Esophagus squamous epithelium (tissue), 5 donors: ENCODE measurements at regions not wholly inside any gene's neighbourhood (a gene's known extent, or its start where the extent isn't known, plus 50 kb on each side); places are given as distances from the start of the nearest gene placed in this dataset.
A peak's percentile ranks its signal among the peaks of the same experiment; 100 is the strongest.

Experiments
- DNase-seq: peaks from one replicate; lab custom pipeline; 2025; lab: John Stamatoyannopoulos, UW
- H3K27ac ChIP-seq, 4 donors: fragments of 200-600 bp; sonication (generic); one replicate each; pipeline ENCODE4 v1.5.1; 2016 to 2019; ENCODE audit warnings: mild to moderate bottlenecking in 1 of 4
- H3K27me3 ChIP-seq, 4 donors: fragments of 200-600 bp; sonication (generic); 1 replicate in 3 of 4; 2 replicates in 1 of 4; pipeline versions ENCODE4 v1.5.1 to v1.6.0; 2017 to 2021; ENCODE audit warnings: antibody characterized with exemption in 1 of 4
- H3K36me3 ChIP-seq, 3 donors: fragments of 200-600 bp; sonication (generic); one replicate each; pipeline ENCODE4 v1.5.1; 2016 to 2019
- H3K4me1 ChIP-seq, 3 donors: fragments of 200-600 bp; sonication (generic); one replicate each; pipeline ENCODE4 v1.5.1; 2017 to 2019
- H3K4me3 ChIP-seq, 4 donors: fragments of 200-600 bp; sonication (generic); 1 replicate in 3 of 4; 2 replicates in 1 of 4; pipeline ENCODE4 v1.5.1; 2016 to 2019; ENCODE audit warnings: mild to moderate bottlenecking in 2 of 4, moderate library complexity in 1 of 4
- H3K9me3 ChIP-seq, 3 donors: fragments of 200-600 bp; sonication (generic); one replicate each; pipeline ENCODE4 v1.5.1; 2016 to 2019
- CTCF ChIP-seq, 6 experiments: fragments of 450-650 bp in 4 of 6; fragments of 200-600 bp in 2 of 6; sonication (generic) in 2 of 6; IDR thresholded peaks; one replicate each; pipeline ENCODE4 v1.5.1; 2016 to 2019; ENCODE audit warnings: antibody characterized with exemption in 6 of 6, mild to moderate bottlenecking in 4 of 6, moderate library complexity in 4 of 6
- POLR2A ChIP-seq, 4 donors: fragments of 450-650 bp; IDR thresholded peaks; one replicate each; pipeline ENCODE4 v1.6.1; 2017; ENCODE audit warnings: antibody characterized with exemption in 4 of 4, mild to moderate bottlenecking in 4 of 4, moderate library complexity in 3 of 4
- WGBS, 2 donors: methylation state at CpG; one replicate each; pipeline ENCODE4 v1.1.5; 2018; 5-methylcytosine and 5-hydroxymethylcytosine counted together
- intact Hi-C: fragments of 100-400 bp; cut with DNase I; formaldehyde crosslinking; loops from one replicate; pipeline ENCODE4 v1.15.0; 2022
- donor health status: DM: yes; HTN: yes; CAD: no.

DNA sequence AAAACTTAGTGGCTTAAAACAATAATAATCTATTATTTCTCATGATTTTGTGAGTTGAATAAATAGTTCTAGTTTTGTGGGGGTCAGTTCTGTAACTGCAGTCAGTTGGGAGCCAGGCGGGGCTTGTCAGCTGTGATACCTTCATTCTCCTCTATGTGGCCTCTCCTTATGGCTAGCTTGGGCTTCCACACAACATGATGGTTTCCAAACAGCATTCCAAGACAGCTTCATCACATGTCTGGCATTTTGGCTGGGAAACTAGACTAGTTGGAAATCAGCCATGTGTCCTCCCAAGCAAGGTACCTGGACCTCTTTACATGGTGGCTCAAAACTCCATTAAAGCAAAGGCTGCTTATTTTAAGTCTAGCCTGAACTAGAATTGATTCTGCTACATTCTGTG is 61.4 kb upstream of the RANBP3L start:
- Histone ChIP-seq H3K36me3 (no peaks in the 10 kb centered on the region), H3K4me1 (peaks cover 0 to 17% (median 6%) of the 10 kb centered on the region in 3 donors), H3K4me3 (no peak overlapping the region), H3K27ac (no peak overlapping the region), H3K27me3 (no peaks in the 10 kb centered on the region), H3K9me3 (no peaks in the 10 kb centered on the region)
- intact Hi-C loops = no loop called here
- 75 to 94% methylated on average over 1 of the region's 1 CpG for WGBS, 2 donors
- TF ChIP-seq CTCF (IDR thresholded peaks at IDR 0.05) (no peak), POLR2A (IDR thresholded peaks at IDR 0.05) (no peak)
- DNase-seq = no peak

DNA sequence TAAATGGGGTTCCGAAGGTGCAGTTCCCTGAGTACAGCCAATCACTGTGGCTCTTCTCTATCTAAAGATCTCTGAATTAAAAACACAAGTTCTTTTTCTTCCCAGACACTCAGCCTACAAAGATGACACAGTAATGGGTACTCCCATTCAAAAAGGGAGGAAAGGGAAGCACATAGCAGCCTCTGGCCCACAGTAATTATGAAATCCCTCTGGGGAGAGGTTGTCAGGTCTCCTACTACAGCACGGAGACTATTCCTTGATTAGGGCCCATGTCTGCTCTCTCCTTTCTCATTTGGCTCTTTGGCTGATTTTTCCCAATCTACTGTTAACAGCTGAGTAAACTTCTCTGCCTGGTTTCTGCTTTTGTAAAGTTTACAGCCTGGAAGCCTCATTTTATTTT is 62.0 kb upstream of the RANBP3L start:
- DNase-seq = no peak
- intact Hi-C loops = no loop called here
- WGBS, 2 donors = 74 to 80% methylated on average over 2 of the region's 2 CpGs
- H3K36me3 ChIP-seq = no peaks in the 10 kb centered on the region
- H3K27me3 ChIP-seq = no peaks in the 10 kb centered on the region
- H3K27ac ChIP-seq = no peak overlapping the region
- no peak overlapping the region for H3K4me3 ChIP-seq
- peaks cover 0 to 17% (median 6%) of the 10 kb centered on the region in 3 donors for H3K4me1 ChIP-seq
- TF ChIP-seq POLR2A (IDR thresholded peaks at IDR 0.05) (no peak), CTCF (IDR thresholded peaks at IDR 0.05) (no peak)
- H3K9me3 ChIP-seq = no peaks in the 10 kb centered on the region

DNA sequence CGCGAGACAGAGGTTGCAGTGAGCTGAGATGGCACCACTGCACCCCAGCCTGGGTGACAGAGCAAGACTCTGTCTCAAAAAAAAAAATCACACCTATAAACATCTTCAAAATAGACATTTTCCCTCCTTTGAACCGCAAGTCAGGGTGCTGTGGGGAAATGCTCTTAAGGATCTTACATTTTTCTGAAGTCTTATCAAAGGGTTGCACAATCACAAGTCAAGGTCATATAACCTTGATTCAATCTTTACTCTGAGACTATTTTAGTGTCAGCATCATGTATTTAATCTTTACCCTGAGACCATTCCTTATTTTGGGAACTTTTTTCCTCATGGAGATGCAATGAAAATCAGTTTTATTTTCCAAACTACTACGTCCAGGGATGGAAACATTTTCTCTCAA is 62.8 kb upstream of the RANBP3L start:
- Histone ChIP-seq H3K9me3 (no peaks in the 10 kb centered on the region), H3K36me3 (no peaks in the 10 kb centered on the region), H3K27ac (no peak overlapping the region), H3K4me3 (no peak overlapping the region), H3K27me3 (no peaks in the 10 kb centered on the region), H3K4me1 (peaks cover 0 to 18% (median 10%) of the 10 kb centered on the region in 3 donors)
- intact Hi-C loops = no loop called here
- TF ChIP-seq CTCF (IDR thresholded peaks at IDR 0.05) = no peak
- TF ChIP-seq POLR2A (IDR thresholded peaks at IDR 0.05) = no peak
- DNase-seq = no peak
- 51 to 52% methylated on average over 4 of the region's 4 CpGs for WGBS, 2 donors

DNA sequence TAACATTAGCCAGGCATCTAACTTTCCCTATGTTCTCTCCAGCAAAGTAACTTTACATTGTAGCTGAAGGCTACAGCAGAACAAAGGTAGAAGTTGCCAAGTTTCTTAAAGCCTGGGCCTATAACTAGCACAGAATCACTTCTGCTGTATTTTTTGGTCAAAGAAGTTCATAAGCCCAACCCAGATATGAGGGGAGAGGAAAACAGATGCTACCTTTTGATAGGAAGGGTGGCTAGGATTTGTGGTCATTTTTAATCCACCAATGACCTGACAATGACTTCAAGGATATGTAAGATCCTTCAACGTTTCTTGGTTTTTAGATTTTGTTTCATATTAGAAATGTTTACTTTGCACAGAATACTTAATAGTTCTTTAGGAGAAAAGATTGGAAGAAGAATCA is 64.2 kb upstream of the RANBP3L start:
- no peak for DNase-seq
- no peak overlapping the region for H3K27ac ChIP-seq
- no peak for TF ChIP-seq CTCF (IDR thresholded peaks at IDR 0.05)
- TF ChIP-seq POLR2A (IDR thresholded peaks at IDR 0.05) = no peak
- WGBS, 2 donors = 43 to 50% methylated on average over 1 of the region's 1 CpG
- no peaks in the 10 kb centered on the region for H3K27me3 ChIP-seq
- no peaks in the 10 kb centered on the region for H3K9me3 ChIP-seq
- H3K36me3 ChIP-seq = no peaks in the 10 kb centered on the region
- no peak overlapping the region for H3K4me3 ChIP-seq
- H3K4me1 ChIP-seq = peaks cover 0 to 16% (median 10%) of the 10 kb centered on the region in 3 donors
- intact Hi-C loops = no loop called here

DNA sequence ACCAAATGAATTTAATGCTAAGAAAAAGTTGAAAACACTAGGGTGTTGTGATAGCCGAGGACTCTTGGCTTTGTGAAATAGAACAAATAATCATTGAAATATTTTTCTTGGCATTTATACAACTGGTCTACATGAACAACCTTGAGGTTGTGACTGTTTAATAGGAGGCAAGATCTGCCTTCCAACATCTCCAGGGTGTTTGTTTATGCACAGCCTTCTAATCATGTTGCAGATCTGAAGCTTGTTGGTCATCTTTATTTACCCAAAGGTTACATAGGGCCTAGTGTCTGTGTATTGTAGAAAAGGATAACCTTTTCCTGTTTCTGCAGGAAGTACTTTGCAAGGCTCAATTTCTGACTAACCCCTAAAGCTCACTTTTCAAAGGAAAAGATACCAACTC is 65.2 kb upstream of the RANBP3L start:
- Histone ChIP-seq H3K36me3 (no peaks in the 10 kb centered on the region), H3K27me3 (no peaks in the 10 kb centered on the region), H3K27ac (peak overlapping the region in 1 of 4 donors; percentile 17), H3K4me1 (peaks cover 0 to 16% (median 10%) of the 10 kb centered on the region in 3 donors), H3K9me3 (no peaks in the 10 kb centered on the region), H3K4me3 (no peak overlapping the region)
- intact Hi-C loops = no loop called here
- DNase-seq = no peak
- 27 to 50% methylated on average over 1 of the region's 1 CpG for WGBS, 2 donors
- TF ChIP-seq POLR2A (IDR thresholded peaks at IDR 0.05) (no peak), CTCF (IDR thresholded peaks at IDR 0.05) (no peak)
